Nephron progenitor cell (in vitro differentiated cells): ENCODE measurements at regions not wholly inside any gene's neighbourhood (a gene's known extent, or its start where the extent isn't known, plus 50 kb on each side); places are given as distances from the start of the nearest gene placed in this dataset.

ENCODE experiments used
- DNase-seq: peaks from one replicate; pipeline ENCODE4 v3.0.0; 2021
- H3K27ac Mint-ChIP-seq: 2 replicates; pipeline ENCODE4 v1.8.0; 2021; ENCODE audit warnings: mild to moderate bottlenecking, moderate library complexity, mixed read lengths
- H3K27me3 Mint-ChIP-seq: 2 replicates; pipeline ENCODE4 v1.8.0; 2021; ENCODE audit warnings: mild to moderate bottlenecking, low read depth, mixed read lengths; ENCODE audit not compliant: poor library complexity
- H3K36me3 Mint-ChIP-seq: 2 replicates; pipeline ENCODE4 v1.8.0; 2021; ENCODE audit warnings: low read depth, mixed read lengths
- H3K4me1 Mint-ChIP-seq: 2 replicates; pipeline ENCODE4 v1.8.0; 2021; ENCODE audit warnings: mixed read lengths
- H3K4me3 Mint-ChIP-seq: 2 replicates; pipeline ENCODE4 v1.8.0; 2021; ENCODE audit warnings: mild to moderate bottlenecking, moderate library complexity, mixed read lengths
- H3K9me3 Mint-ChIP-seq: 2 replicates; pipeline ENCODE4 v1.8.0; 2021; ENCODE audit warnings: mild to moderate bottlenecking, moderate library complexity, mixed read lengths
- CTCF ChIP-seq: fragments of 200-600 bp; sonication (generic); IDR thresholded peaks from 2 replicates; pipeline ENCODE4 v1.5.0; 2021; ENCODE audit warnings: antibody characterized with exemption

DNA sequence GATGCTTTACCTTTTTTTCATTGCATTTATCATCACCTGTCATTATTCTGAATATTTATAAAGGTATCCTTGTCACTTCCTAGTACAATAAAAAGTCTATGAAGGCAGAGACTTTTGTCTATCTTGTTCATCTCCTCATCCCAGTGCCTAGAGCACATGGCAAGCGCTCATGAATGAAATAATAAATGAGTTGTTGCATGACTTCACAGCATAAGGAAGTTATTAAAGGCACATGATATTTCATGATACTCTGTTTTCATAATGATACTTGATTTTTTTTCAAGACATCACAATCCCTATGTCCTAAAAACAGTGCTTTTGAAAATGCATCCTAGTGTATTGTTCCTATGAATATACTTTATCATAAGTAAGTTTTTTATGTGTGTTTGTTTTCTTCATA is 310.6 kb upstream of the RSPO3 start:
- no peak overlapping the region for H3K4me3 Mint-ChIP-seq
- H3K27ac Mint-ChIP-seq: peak overlapping the region; percentile 94
- H3K27me3 Mint-ChIP-seq: no peaks in the 10 kb centered on the region

DNA sequence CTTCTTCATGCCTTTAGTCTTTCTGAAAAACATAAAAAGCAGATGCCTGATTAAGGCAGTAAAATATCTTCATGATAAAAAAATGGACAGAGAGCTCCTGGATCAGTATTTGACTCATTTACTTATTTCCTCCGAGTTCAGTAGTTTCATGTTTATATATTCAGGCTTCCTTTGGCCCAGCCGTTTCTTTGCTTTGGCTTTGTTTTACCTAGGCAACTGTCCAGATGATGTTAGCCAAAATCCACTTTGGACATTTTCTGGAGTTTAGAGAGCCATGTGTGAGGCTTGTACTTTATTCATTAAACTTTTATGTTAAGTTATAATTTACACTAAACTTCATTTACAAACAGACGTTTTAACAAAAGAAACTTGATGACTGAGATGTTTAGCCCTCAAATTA is 307.1 kb upstream of the RSPO3 start:
- Mint-ChIP-seq H3K36me3 (no peaks in the 10 kb centered on the region), H3K27ac (peak overlapping the region; percentile 11), H3K4me1 (peaks cover 87% of the 10 kb centered on the region), H3K27me3 (no peaks in the 10 kb centered on the region), H3K9me3 (no peaks in the 10 kb centered on the region), H3K4me3 (no peak overlapping the region)
- DNase-seq: no peak
- no peak for TF ChIP-seq CTCF

More for the DNA sequence above, 310.6 kb upstream of the RSPO3 start:
- H3K9me3 Mint-ChIP-seq: no peaks in the 10 kb centered on the region
- no peak for TF ChIP-seq CTCF
- H3K4me1 Mint-ChIP-seq: peaks cover 93% of the 10 kb centered on the region
- DNase-seq: no peak
- H3K36me3 Mint-ChIP-seq: no peaks in the 10 kb centered on the region

- peak overlapping the region; percentile 47 for H3K27ac Mint-ChIP-seq
- H3K4me3 Mint-ChIP-seq: no peak overlapping the region
- H3K36me3 Mint-ChIP-seq: no peaks in the 10 kb centered on the region
- H3K27me3 Mint-ChIP-seq: no peaks in the 10 kb centered on the region
- peaks cover 80% of the 10 kb centered on the region for H3K4me1 Mint-ChIP-seq
- DNase-seq: no peak
- no peaks in the 10 kb centered on the region for H3K9me3 Mint-ChIP-seq
- no peak for TF ChIP-seq CTCF
These were observed 306.5 kb upstream of the RSPO3 start for GRCh38 chr6:126812010-126812409.

DNA sequence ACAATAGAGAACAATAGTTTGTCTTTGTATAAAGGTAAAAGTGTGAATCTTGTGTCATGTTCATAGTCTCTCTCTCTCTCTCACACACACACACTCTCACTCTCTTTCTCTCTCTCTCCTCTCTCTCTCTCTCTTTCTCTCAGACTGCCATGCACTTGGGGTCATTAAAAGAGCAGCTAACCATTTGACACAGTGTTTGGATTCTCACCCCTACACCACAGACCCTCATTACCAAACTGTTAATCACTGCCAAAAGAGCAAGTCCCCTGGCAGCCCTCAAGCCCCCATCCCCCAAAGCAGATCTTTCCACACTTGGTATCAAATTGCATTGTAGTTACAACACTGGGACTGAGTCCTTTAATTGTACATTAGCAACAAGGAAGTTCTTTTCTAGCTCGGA is 305.8 kb upstream of the RSPO3 start:
- no peaks in the 10 kb centered on the region for H3K9me3 Mint-ChIP-seq
- peak overlapping the region; percentile 96 for H3K27ac Mint-ChIP-seq
- H3K4me1 Mint-ChIP-seq: peaks cover 74% of the 10 kb centered on the region
- TF ChIP-seq CTCF: no peak
- H3K36me3 Mint-ChIP-seq: no peaks in the 10 kb centered on the region
- H3K4me3 Mint-ChIP-seq: peak overlapping the region; percentile 70
- H3K27me3 Mint-ChIP-seq: no peaks in the 10 kb centered on the region
- peak; percentile 54 for DNase-seq

GRCh38 chr6:126820634-126821033 is 297.8 kb upstream of the RSPO3 start:
- no peak for TF ChIP-seq CTCF
- Mint-ChIP-seq H3K27me3 (no peaks in the 10 kb centered on the region), H3K9me3 (no peaks in the 10 kb centered on the region), H3K4me3 (no peak overlapping the region), H3K27ac (no peak overlapping the region), H3K36me3 (peaks cover 4% of the 10 kb centered on the region), H3K4me1 (peaks cover 21% of the 10 kb centered on the region)
- no peak for DNase-seq

GRCh38 chr6:126821706-126822105 is 296.8 kb upstream of the RSPO3 start:
- Mint-ChIP-seq H3K27me3 (no peaks in the 10 kb centered on the region), H3K27ac (peak overlapping the region; percentile 86), H3K9me3 (no peaks in the 10 kb centered on the region), H3K4me3 (no peak overlapping the region), H3K4me1 (peaks cover 21% of the 10 kb centered on the region), H3K36me3 (peaks cover 4% of the 10 kb centered on the region)
- no peak for TF ChIP-seq CTCF
- DNase-seq: no peak
